ENCODE measurements at regions not wholly inside any gene's neighbourhood (a gene's known extent, or its start where the extent isn't known, plus 50 kb on each side); places are given as distances from the start of the nearest gene placed in this dataset.

- DNase-seq: no peak
Measured at GRCh38 chr18:61189376-61189775, 143.9 kb upstream of the CDH20 start.

- no peak for DNase-seq
Measured at GRCh38 chr18:61194726-61195125, 138.5 kb upstream of the CDH20 start.

GRCh38 chr18:61196750-61197149 is 136.5 kb upstream of the CDH20 start:
- DNase-seq: no peak

DNA sequence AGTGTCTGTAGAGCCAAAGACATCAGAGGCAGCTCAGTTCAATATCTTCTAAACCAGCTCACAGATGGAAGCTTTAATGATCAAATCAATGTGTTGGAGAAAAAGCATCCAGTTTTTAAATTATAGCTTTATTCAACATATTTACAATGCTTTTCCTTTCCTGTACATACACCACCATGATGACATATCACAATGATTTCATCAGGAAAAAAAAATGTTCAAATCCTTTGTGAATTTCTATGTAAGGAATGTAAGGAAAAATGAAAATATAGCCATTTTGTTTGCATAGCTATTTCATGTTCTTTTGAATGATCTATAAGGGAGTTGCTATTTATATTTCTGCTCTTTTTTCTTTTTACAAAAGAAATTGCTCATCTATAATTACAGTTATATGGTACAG is 134.7 kb upstream of the CDH20 start:
- DNase-seq: no peak

- no peak for DNase-seq
Measured at GRCh38 chr18:61199171-61199848, 133.9 kb upstream of the CDH20 start.

DNA sequence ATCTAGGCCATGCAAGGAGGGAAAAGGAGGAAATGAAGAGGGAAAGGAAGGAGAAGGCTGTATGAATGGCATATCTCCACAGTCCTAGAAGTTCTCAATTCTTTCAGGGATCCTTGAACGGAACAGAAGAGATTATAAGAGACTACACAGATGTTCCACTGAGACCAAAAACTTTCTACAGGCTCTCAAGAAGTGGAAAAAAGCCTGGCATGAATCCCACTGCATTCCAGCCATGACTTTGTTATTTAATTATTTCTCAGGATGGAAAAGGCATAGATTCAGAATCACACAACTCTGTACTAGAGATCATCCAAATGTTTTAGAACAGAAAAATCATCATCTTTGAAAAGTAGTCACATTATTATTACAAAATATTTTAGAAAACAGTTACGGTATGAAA is 131.7 kb upstream of the CDH20 start:
- DNase-seq: no peak

- DNase-seq: no peak
Measured at GRCh38 chr18:61203151-61203550, 130.1 kb upstream of the CDH20 start.

DNA sequence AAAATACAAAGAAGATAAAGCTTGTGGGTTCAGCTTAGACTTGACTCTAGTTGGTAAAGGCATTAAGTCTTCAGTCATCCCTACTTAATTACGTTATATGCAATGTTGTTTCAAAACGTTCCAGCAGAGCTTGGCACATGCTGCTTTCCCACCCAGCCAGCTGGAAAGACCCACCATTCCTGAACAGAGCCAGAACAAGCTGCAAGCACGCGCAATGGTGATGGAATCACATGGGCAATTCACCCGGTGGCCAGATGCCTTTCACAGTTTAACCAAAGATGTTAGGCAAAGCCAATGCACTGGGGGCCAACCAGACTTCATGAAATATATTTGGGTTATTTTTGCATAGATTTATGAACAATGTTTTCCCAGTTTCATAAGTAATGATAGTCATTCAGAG is 123.4 kb upstream of the CDH20 start:
- no peak for DNase-seq

GRCh38 chr18:61216051-61216450 is 117.2 kb upstream of the CDH20 start:
- DNase-seq: no peak

GRCh38 chr18:61222206-61222605 is 111.0 kb upstream of the CDH20 start:
- DNase-seq: no peak

DNA sequence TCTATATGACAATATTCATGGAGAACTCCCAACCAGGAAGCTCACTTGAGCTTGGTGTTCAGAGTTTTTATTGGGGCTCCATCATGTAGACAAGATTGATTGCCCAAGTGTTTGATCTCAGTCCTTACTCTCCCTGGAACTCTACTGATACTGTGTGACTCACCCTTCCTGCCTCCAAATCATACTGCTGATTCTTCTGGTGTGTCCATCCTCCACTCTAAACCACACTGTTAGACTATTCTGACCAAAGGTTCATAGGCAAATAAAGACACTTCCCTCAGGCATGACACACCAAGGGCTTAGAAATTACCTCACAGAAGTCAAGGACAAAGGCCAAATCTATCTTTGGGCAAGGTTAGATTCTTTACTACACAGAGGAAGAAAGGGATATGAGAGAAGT is 107.9 kb upstream of the CDH20 start:
- no peak for DNase-seq

DNA sequence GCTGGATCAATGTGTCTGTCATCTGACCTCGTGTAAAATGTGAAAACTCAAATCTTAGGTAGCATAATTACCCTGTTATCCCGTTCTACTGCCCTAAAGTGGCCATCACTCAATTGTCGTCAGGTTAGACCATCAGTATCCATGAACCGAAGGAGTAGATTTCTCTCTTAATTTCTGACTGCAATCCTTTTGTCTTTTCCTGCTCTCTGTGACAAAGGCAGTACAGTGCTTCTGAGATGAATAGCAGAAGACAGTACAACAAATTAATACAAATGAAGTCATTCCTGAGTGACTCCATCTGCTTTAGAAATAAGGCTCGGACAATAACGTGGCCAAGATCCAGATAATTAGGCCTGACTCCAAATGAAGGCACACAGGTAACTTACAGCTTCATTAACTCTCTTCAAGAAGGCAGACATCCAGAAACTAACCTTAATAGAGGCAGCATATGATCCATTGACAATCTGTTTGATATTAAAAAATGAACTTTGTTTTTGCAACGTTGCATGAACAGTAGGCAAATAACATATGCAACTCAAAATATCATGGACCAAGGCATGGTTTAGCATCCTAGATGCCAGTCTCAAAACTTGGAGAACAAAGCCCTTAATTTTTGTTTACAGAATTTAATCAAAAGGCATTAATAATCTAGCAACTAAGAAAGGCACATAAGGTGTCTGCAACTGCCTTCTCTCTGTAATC is 96.7 kb upstream of the CDH20 start:
- no peak for DNase-seq

GRCh38 chr18:61237529-61237928 is 95.7 kb upstream of the CDH20 start:
- DNase-seq: no peak

- no peak for DNase-seq
Measured at GRCh38 chr18:61239051-61239450, 94.2 kb upstream of the CDH20 start.

DNA sequence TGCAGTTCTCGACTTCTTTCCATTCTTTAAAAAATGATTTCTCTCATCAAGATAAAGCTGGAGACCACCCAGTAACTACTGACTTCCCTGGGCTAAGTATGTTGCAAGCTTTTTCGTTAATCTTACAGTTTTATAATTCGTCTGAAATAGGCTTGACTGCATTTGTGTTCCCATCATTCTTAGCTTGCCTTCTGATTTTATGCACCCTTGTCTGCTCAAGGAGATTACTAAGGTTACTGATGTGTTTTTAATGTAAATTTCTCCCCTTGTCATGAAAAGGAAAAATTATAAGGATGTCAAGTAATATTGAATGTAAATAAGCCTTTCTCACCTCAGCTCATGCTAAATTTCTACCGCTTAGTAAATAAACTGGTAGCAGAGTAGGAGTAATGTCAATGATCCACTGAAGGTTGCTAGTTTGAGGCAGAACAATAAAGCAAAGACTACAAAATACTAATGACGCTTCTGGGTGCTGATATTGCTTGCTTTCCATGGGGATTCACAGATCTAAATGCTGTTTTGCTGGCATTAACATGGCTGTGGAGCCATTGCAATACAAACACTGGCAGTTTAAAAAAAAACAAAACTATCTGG is 91.9 kb upstream of the CDH20 start:
- DNase-seq: no peak

DNA sequence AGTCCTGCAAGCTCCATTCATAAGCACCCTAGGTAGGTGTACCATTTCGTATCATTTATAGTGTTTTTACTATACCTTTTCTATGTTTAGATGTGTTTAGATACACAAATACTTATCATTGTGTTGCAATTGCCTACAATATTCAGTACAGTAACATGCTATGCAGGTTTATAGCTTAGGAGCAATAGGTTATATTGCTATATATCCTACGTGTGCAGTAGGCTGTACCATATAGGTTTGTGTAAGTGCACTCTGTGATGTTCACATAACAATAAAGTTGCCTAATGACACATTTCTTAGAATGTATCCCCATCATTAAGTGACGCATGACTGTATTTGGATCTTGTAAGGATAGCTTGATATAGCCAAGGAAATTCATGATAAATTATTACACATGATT is 88.6 kb upstream of the CDH20 start:
- no peak for DNase-seq

GRCh38 chr18:61245276-61245675 is 88.0 kb upstream of the CDH20 start:
- DNase-seq: no peak

- no peak for DNase-seq
Measured at GRCh38 chr18:61248589-61248988, 84.6 kb upstream of the CDH20 start.

- no peak for DNase-seq
Measured at GRCh38 chr18:61256291-61256690, 76.9 kb upstream of the CDH20 start.

GRCh38 chr18:61261870-61262269 is 71.4 kb upstream of the CDH20 start:
- no peak for DNase-seq

- no peak for DNase-seq
Measured at GRCh38 chr18:61272793-61273192, 60.4 kb upstream of the CDH20 start.

DNA sequence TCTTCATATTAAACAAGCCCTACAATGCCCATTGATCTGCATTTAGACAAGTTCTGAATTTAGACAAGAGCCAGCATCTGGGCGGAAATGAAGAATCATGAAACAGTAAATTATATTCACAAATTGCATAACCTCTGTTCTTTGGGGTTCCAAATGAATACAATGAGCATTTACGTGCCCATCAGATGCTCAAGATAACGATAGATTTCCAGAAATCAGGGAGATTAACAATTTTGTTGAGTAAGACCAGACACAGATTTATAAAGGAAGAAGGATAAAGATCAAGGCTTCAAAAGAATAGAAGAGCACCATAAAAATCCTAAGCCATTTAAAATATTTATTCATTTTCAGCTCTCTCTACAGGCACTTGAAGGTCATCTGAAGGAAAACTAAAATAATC is 59.7 kb upstream of the CDH20 start:
- DNase-seq: no peak

DNA sequence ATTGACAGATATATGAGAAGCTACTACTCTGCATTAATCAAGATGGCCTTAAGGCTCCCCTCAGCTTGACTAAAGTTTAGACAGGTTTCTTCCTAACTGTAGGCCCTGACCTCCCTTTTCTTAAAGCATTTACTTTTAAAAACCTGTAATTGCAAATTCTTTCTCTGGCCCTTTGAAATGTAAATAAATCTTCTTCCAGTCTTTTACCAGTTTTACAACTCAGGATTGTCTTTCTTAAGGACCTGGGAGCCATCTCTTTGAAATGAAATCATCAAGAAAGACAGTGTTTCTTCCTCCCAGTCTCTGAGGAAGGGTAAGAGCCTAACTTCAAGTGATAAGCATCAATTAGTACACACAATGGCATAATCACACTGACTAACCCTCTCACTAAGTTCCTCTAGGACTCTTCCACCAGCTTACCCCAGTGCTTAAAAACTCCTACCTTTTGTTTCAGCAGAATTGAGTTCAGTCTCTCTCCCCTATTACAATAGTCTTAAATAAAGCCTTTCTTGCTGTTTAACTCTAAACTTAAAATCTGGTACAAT is 58.7 kb upstream of the CDH20 start:
- no peak for DNase-seq

GRCh38 chr18:61277808-61278207 is 55.4 kb upstream of the CDH20 start:
- no peak for DNase-seq

Data from bone marrow (tissue), 2 donors.